ENCODE measurements at regions not wholly inside any gene's neighbourhood (a gene's known extent, or its start where the extent isn't known, plus 50 kb on each side); places are given as distances from the start of the nearest gene placed in this dataset.

GRCh38 chr10:21030091-21030490 is 133.0 kb upstream of the NEBL start:
- H3K27me3 ChIP-seq (ENCODE audit: insufficient read depth, low read depth, low read length), result no peaks in the 10 kb centered on the region
- no peaks in the 10 kb centered on the region for H3K9me2 ChIP-seq (ENCODE audit: insufficient read depth, low read length)
- no peaks in the 10 kb centered on the region for H4K20me1 ChIP-seq (ENCODE audit: insufficient read depth)
- no peak overlapping the region for H2AFZ ChIP-seq (ENCODE audit: low read depth, low read length)
- no peaks in the 10 kb centered on the region for H3F3A ChIP-seq (ENCODE audit: insufficient read depth, low read length, poor library complexity, severe bottlenecking)
- no peak overlapping the region for H3K4me3 ChIP-seq (ENCODE audit: low read length)
- no peak overlapping the region for H3K27ac ChIP-seq (ENCODE audit: low read length)
- no peaks in the 10 kb centered on the region for H3K9me3 ChIP-seq (ENCODE audit: low read length)
- H3K79me2 ChIP-seq (replicated peaks; ENCODE audit: insufficient read depth, low read length), result no peaks in the 10 kb centered on the region
- H3K9ac ChIP-seq (ENCODE audit: low read length), result no peak overlapping the region
- no peaks in the 10 kb centered on the region for H3K36me3 ChIP-seq (ENCODE audit: insufficient read depth, low read length)
- no peak overlapping the region for H3K4me2 ChIP-seq (ENCODE audit: low read length)
- TF ChIP-seq RAD21 (conservative IDR thresholded peaks at IDR 0.05), result no peak
- no peak for TF ChIP-seq MXI1 (conservative IDR thresholded peaks at IDR 0.05; ENCODE audit: poor library complexity, severe bottlenecking)
- TF ChIP-seq SMC3 (conservative IDR thresholded peaks at IDR 0.05; ENCODE audit: poor library complexity), result no peak
- no peak for TF ChIP-seq CTCF (IDR thresholded peaks at IDR 0.05; ENCODE audit: poor library complexity, severe bottlenecking)
- TF ChIP-seq REST (IDR thresholded peaks at IDR 0.05; ENCODE audit: borderline replicate concordance), result no peak
- TF ChIP-seq EP300 (conservative IDR thresholded peaks at IDR 0.05; ENCODE audit: poor library complexity, severe bottlenecking), result no peak
- no peak for TF ChIP-seq TAF1 (IDR thresholded peaks at IDR 0.05; ENCODE audit: low read depth)
- TF ChIP-seq POLR2AphosphoS5 (IDR thresholded peaks at IDR 0.05), result no peak
- TF ChIP-seq EZH2 (IDR thresholded peaks at IDR 0.05; ENCODE audit: borderline replicate concordance, insufficient read depth, low read length, poor library complexity, severe bottlenecking), result no peak

GRCh38 chr10:21022821-21023220 is 125.7 kb upstream of the NEBL start:
- Histone ChIP-seq H3F3A (ENCODE audit: insufficient read depth, low read length, poor library complexity, severe bottlenecking) (no peaks in the 10 kb centered on the region), H3K4me3 (ENCODE audit: low read length) (no peak overlapping the region), H3K9ac (ENCODE audit: low read length) (no peak overlapping the region), H3K9me3 (ENCODE audit: low read length) (no peaks in the 10 kb centered on the region), H3K79me2 (replicated peaks; ENCODE audit: insufficient read depth, low read length) (no peaks in the 10 kb centered on the region), H2AFZ (ENCODE audit: low read depth, low read length) (no peak overlapping the region), H3K36me3 (ENCODE audit: insufficient read depth, low read length) (no peaks in the 10 kb centered on the region), H3K27ac (ENCODE audit: low read length) (no peak overlapping the region), H3K9me2 (ENCODE audit: insufficient read depth, low read length) (no peaks in the 10 kb centered on the region), H4K20me1 (ENCODE audit: insufficient read depth) (no peaks in the 10 kb centered on the region), H3K4me2 (ENCODE audit: low read length) (no peak overlapping the region), H3K27me3 (ENCODE audit: insufficient read depth, low read depth, low read length) (no peaks in the 10 kb centered on the region)
- no peak for TF ChIP-seq RAD21 (conservative IDR thresholded peaks at IDR 0.05)
- no peak for TF ChIP-seq EP300 (conservative IDR thresholded peaks at IDR 0.05; ENCODE audit: poor library complexity, severe bottlenecking)
- TF ChIP-seq TAF1 (IDR thresholded peaks at IDR 0.05; ENCODE audit: low read depth), result no peak
- no peak for TF ChIP-seq CTCF (IDR thresholded peaks at IDR 0.05; ENCODE audit: poor library complexity, severe bottlenecking)
- no peak for TF ChIP-seq SMC3 (conservative IDR thresholded peaks at IDR 0.05; ENCODE audit: poor library complexity)
- no peak for TF ChIP-seq REST (IDR thresholded peaks at IDR 0.05; ENCODE audit: borderline replicate concordance)
- TF ChIP-seq EZH2 (IDR thresholded peaks at IDR 0.05; ENCODE audit: borderline replicate concordance, insufficient read depth, low read length, poor library complexity, severe bottlenecking), result no peak
- TF ChIP-seq MXI1 (conservative IDR thresholded peaks at IDR 0.05; ENCODE audit: poor library complexity, severe bottlenecking), result no peak
- no peak for TF ChIP-seq POLR2AphosphoS5 (IDR thresholded peaks at IDR 0.05)
